PFSK-1 (cell line): ENCODE measurements at regions not wholly inside any gene's neighbourhood (a gene's known extent, or its start where the extent isn't known, plus 50 kb on each side); places are given as distances from the start of the nearest gene placed in this dataset.

Experiments
- FOXP2 ChIP-seq: optimal IDR thresholded peaks from 2 replicates; pipeline ENCODE3; 2011; ENCODE audit warnings: borderline replicate concordance, control low read depth, inconsistent platforms; ENCODE audit not compliant: insufficient read depth; ENCODE audit errors: extremely low read length, extremely low read depth
- POLR2AphosphoS5 ChIP-seq: IDR thresholded peaks from 2 replicates; pipeline ENCODE4 v1.6.1; 2012; ENCODE audit warnings: low read depth, mild to moderate bottlenecking, control low read depth, low read length, moderate library complexity
- SIN3A ChIP-seq: IDR thresholded peaks from 2 replicates; pipeline ENCODE4 v1.6.1; 2012; ENCODE audit warnings: mild to moderate bottlenecking, low read length, moderate library complexity, borderline replicate concordance; ENCODE audit not compliant: insufficient read depth
- TAF1 ChIP-seq: IDR thresholded peaks from 2 replicates; pipeline ENCODE4 v1.6.1; 2012; ENCODE audit warnings: low read length, control low read depth, borderline replicate concordance; ENCODE audit not compliant: insufficient read depth
- TF ChIP-seq, protein P1 (sequence below), 2 experiments: IDR thresholded peaks; 2 replicates each; pipeline versions ENCODE4 v1.6.1 to v1.8.0; 2011 to 2012; ENCODE audit warnings: low read depth in 2 of 2, low read length in 2 of 2, control low read depth in 1 of 2, inconsistent platforms in 1 of 2, mild to moderate bottlenecking in 1 of 2, moderate library complexity in 1 of 2; ENCODE audit not compliant: insufficient read depth in 1 of 2

DNA sequence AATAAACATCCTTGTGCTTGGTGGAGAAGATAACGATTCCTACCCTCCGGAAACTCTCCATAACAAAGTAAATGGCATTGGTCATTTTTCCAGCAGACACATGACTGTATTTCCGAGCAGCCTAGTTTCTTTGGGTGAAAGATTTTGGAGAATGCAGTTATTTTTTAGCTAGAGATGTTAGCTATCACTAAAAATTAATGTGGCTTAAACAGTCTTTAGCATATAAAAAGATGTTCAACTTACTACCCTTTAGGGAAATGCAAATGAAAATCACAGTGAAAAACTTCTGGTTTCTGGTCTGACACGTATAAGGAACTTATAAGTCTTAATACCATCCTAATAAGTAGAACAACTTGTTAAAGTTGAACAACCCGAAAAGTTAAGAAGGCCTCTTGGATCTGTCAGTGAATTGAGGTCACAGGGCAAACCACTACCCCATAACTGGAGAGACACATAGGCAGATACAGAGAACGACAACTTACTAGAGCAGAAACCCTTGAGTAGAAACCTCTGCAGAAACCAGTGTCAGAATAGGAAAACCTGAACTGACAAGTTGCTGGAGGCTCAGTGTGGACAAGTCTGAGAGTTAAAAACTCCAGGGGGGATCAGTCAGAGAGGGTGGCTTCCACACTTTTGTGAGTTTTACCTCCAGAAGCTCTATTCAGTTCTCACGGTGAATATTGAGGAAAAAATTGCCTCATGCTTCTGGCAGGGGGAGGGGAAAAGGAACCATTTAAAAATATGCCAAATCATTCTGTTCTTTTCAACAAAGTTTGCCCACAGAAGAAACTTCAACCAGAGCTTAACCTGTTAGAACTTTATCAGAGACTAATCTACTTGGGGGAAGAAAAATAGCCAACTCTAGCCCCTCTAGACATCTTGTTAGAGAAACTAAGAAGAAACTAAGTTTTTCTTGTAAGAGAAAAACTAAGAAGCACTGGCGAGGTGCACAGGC lies 325.2 kb upstream of the RPS23 start:
- TF ChIP-seq POLR2AphosphoS5, result no peak
- no peak for TF ChIP-seq SIN3A
- TF ChIP-seq, protein P1, sequence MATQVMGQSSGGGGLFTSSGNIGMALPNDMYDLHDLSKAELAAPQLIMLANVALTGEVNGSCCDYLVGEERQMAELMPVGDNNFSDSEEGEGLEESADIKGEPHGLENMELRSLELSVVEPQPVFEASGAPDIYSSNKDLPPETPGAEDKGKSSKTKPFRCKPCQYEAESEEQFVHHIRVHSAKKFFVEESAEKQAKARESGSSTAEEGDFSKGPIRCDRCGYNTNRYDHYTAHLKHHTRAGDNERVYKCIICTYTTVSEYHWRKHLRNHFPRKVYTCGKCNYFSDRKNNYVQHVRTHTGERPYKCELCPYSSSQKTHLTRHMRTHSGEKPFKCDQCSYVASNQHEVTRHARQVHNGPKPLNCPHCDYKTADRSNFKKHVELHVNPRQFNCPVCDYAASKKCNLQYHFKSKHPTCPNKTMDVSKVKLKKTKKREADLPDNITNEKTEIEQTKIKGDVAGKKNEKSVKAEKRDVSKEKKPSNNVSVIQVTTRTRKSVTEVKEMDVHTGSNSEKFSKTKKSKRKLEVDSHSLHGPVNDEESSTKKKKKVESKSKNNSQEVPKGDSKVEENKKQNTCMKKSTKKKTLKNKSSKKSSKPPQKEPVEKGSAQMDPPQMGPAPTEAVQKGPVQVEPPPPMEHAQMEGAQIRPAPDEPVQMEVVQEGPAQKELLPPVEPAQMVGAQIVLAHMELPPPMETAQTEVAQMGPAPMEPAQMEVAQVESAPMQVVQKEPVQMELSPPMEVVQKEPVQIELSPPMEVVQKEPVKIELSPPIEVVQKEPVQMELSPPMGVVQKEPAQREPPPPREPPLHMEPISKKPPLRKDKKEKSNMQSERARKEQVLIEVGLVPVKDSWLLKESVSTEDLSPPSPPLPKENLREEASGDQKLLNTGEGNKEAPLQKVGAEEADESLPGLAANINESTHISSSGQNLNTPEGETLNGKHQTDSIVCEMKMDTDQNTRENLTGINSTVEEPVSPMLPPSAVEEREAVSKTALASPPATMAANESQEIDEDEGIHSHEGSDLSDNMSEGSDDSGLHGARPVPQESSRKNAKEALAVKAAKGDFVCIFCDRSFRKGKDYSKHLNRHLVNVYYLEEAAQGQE (IDR thresholded peaks at IDR 0.05; ENCODE audit: insufficient read depth in 1 of 2, low read depth in 2 of 2, low read length in 2 of 2), result no peak
- TF ChIP-seq TAF1, result no peak
- no peak for TF ChIP-seq FOXP2

DNA sequence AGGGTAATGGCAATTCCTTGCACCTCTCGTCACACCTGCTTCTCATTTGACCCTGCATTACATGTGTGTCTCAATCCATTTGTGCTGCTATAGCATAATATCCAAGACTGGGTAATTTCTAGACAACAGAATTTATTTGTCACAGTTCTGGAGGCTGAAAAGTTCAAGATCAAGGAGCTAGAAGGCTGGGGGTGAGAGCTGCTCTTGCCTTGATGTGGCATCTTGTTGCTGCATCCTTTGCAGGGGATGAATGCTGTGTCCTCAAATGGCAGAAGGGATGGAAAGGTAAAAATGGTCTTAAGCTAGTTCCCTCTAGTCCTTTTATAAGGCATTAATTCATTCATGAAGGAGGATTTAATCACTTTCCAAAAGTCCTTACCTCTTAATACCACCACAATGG lies 323.7 kb upstream of the RPS23 start:
- no peak for TF ChIP-seq SIN3A

DNA sequence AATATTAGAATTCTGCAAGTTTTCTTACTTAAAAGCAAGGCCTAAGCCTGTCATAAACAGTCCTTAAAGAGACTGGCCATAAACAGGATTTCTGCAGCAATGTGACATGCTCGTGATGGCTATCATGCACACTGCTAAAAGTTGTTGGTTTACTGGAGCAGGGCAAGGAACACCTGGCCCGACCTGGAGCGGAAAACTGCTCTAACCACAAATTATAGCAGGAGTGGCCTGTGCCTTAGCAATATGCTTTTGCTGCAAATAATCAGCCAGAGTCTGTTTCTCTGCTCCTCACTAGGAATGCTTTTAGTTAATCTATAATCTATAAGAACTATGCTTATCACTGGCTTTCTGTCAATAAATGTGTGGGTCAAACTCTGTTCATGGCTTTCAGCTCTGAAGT lies 322.9 kb upstream of the RPS23 start:
- no peak for TF ChIP-seq SIN3A
- TF ChIP-seq, protein P1 (IDR thresholded peaks at IDR 0.05; ENCODE audit: insufficient read depth in 1 of 2, low read depth in 2 of 2, low read length in 2 of 2), result no peak
- TF ChIP-seq FOXP2, result no peak
- TF ChIP-seq POLR2AphosphoS5, result no peak
- no peak for TF ChIP-seq TAF1

DNA sequence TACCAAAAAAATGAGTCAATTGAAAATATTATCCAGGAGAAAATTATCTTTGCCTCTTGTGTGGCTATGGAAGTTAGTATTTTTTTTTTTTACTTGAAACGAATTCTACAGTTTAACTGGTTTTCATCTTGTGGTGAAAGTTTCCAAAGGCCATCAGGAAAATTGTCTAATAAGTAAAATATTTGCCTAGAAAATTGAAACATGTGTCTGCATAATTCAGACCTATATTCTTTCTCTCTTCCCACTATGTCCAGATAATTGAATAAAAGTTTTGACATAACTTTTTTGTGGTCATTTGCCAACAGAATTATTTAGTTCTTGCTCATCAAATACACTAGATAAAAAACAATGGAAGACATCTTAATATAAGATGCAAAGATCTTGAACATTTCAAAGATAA lies 321.5 kb upstream of the RPS23 start:
- TF ChIP-seq POLR2AphosphoS5 (no peak), FOXP2 (no peak), SIN3A (no peak), TAF1 (no peak)
- TF ChIP-seq, protein P1 (IDR thresholded peaks at IDR 0.05; ENCODE audit: insufficient read depth in 1 of 2, low read depth in 2 of 2, low read length in 2 of 2), result no peak

DNA sequence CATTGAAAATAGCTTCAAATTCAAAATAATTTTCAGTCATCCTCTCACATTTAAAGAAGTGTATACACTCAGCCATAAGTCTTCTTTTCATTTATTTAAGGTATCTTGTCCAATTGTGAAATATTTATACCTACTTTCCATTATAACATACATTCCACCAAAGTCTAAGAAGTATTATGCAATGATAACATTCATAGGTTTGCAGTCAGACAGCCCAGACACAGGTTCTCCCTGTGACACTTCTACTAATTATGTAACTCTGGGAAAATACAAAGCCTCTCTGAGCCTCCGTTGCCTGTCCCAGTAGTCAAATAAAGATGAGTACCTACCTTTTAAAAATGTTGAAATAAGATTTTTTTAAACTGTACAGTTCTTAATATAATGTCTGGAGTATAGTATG lies 320.9 kb upstream of the RPS23 start:
- TF ChIP-seq SIN3A (no peak), FOXP2 (no peak), TAF1 (no peak), POLR2AphosphoS5 (no peak)
- TF ChIP-seq, protein P1 (IDR thresholded peaks at IDR 0.05; ENCODE audit: insufficient read depth in 1 of 2, low read depth in 2 of 2, low read length in 2 of 2), result no peak
